ENCODE measurements at regions not wholly inside any gene's neighbourhood (a gene's known extent, or its start where the extent isn't known, plus 50 kb on each side); places are given as distances from the start of the nearest gene placed in this dataset.

DNA sequence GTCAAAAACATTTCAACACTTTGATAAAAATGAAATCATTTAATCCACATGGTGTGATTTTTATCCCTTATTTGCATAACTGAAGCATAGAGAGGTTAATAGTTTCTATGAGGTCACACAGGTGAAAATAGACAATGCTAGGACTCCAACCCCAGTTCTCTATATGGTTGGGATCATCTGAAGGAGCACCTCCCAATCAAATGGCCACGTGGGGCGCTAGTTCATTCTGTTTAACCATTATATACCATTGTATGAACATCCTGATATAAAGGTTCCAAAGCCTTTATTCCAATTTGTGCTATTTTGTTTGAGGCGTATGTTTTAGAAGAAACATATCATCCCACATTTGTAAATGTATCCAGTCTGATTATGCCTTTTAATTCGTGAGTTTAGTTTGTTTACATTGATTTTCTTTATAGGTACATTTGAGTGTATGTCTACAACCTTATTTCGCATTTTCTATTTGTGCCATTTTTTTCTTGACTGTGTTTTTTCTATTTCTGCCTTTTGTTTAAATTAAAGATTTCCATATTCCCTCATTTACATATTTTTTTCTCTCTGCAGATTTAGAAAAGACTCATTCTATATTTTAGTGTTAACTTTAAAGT lies 1092.0 kb downstream of the MAT2B start:
- no peak overlapping the region for H3K4me3 ChIP-seq (ENCODE audit: low read depth, low read length)
- peak; percentile 53 for TF ChIP-seq CTCF (IDR thresholded peaks at IDR 0.05; ENCODE audit: low read depth, low read length, missing control alignments)
- DNase-seq (ENCODE audit: low read depth) = no peak

DNA sequence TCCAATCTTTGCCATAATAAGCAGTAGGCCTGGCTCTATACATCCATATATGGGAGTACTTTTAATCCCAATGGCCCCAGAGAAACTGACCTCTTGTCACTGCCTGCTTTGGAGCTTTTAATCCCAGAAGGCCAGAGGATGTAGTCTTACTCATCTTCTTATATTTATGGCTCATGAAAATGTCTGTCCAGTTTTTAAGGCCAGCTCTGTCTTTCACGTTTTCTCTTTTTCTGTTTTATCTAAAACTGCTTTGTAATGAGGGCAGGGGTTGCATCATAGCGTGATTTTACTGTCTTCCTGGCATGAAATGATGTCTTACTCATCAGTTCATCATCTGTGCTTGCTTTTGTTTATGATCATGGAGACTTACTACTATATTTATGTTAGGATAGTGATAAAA lies 1094.9 kb downstream of the MAT2B start:
- TF ChIP-seq CTCF (IDR thresholded peaks at IDR 0.05; ENCODE audit: low read depth, low read length, missing control alignments) = no peak
- H3K4me3 ChIP-seq (ENCODE audit: low read depth, low read length) = no peak overlapping the region
- no peak for DNase-seq (ENCODE audit: low read depth)

DNA sequence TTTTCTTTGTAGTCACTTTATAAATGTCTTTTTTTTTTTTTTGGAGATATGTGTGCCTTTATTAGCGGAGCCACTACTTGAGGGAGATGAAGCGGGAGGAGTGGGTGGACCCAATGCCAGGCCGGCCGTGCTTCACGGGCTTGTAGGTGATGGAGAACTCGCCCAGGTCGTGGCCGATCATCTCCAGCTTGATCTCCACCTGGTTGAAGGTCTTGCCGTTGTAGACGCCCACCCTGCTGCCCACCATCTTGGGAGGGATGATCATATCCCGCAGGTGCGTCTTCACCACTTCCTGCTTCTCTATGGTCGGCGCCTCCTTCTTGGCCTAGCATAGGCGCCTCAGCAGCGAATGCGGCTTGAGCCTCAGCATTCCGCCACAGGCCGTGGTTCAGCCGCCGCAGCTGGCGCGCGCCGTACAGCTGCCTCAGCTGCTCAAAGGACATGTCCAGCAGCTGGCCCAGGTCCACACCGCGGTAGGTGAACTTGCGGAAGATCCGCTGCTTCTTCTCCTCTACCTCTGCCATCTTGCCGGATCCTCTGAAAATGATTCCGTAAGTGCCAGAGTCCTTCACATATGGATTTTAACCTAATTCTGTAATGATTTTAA lies 1095.6 kb downstream of the MAT2B start:
- H3K4me3 ChIP-seq (ENCODE audit: low read depth, low read length) = no peak overlapping the region
- TF ChIP-seq CTCF (IDR thresholded peaks at IDR 0.05; ENCODE audit: low read depth, low read length, missing control alignments) = no peak
- DNase-seq (ENCODE audit: low read depth) = no peak

DNA sequence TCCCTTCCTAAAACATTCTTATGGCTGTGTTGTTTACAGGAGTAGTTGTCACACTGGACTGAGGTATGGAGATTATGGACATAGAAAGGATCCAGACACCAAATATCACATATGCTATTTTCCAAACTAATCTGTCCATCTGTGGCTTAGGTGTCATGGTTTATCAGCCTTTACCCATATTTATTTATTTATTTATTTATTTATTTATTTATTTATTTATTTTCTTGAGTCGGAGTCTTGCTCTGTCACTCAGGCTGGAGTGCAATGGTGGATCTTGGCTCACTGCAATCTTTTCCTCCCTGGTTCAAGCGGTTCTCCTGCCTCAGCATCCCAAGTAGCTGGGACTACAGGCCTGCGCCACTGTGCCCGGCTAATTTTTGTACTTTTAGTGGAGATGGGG lies 1103.1 kb downstream of the MAT2B start:
- no peak for DNase-seq (ENCODE audit: low read depth)
- H3K4me3 ChIP-seq (ENCODE audit: low read depth, low read length) = no peak overlapping the region
- TF ChIP-seq CTCF (IDR thresholded peaks at IDR 0.05; ENCODE audit: low read depth, low read length, missing control alignments) = no peak

DNA sequence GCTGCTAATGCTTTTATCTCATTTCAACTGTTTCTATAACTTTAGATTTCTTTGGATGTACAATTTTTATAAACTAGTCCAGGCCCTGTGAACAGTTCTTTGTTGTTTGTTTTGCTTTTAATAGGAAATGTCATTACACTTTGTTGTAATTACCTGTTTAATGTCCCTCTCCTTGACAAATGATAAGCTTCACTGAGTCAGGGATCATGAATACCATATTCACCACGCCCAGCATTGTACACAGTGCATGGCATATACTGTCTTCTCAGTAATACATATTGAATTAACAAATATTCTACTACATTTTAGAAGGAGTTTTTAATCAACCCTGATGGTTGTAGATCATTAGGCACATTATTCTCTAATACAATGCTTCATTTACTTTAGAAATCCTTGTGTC lies 1105.0 kb downstream of the MAT2B start:
- DNase-seq (ENCODE audit: low read depth) = no peak
- no peak overlapping the region for H3K4me3 ChIP-seq (ENCODE audit: low read depth, low read length)
- TF ChIP-seq CTCF (IDR thresholded peaks at IDR 0.05; ENCODE audit: low read depth, low read length, missing control alignments) = no peak

DNA sequence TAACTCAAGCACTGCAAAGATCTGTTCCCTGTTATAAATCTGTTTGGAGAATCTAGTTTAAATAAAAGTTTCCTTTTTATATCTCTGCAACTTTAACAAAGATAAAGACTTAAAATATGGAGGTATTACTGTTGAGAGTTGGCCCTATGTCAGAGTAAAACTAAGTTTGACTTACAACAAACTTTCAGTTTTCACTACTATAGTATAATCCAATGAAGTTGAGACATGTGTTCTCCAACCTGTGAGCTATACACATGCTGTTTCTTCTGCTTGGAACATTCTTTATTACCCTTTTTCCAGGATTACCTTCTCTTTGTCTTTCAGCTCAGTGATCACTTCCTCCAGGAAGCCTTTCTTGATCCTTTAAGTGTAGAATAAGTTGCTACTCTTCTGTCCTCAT lies 1109.3 kb downstream of the MAT2B start:
- no peak for DNase-seq (ENCODE audit: low read depth)

More for the DNA sequence above, 1109.3 kb downstream of the MAT2B start:
- H3K4me3 ChIP-seq (ENCODE audit: low read depth, low read length) = no peak overlapping the region
- no peak for TF ChIP-seq CTCF (IDR thresholded peaks at IDR 0.05; ENCODE audit: low read depth, low read length, missing control alignments)

Measured in GM12864 (cell line).